Ishikawa (cell line): ENCODE measurements at regions not wholly inside any gene's neighbourhood (a gene's known extent, or its start where the extent isn't known, plus 50 kb on each side); places are given as distances from the start of the nearest gene placed in this dataset.

ENCODE experiments used
- CEBPB ChIP-seq: IDR thresholded peaks from 2 replicates; pipeline ENCODE4 v1.6.1; 2012
- CREB1 ChIP-seq: IDR thresholded peaks from 2 replicates; pipeline ENCODE4 v1.6.1; 2012; ENCODE audit warnings: low read depth
- EGR1 ChIP-seq: IDR thresholded peaks from 2 replicates; pipeline ENCODE4 v1.6.1; 2012
- EP300 ChIP-seq: IDR thresholded peaks from 2 replicates; pipeline ENCODE4 v1.6.1; 2012; ENCODE audit warnings: borderline replicate concordance
- FOXM1 ChIP-seq: IDR thresholded peaks from 2 replicates; pipeline ENCODE4 v1.6.1; 2012; ENCODE audit warnings: low read depth, borderline replicate concordance
- NFIC ChIP-seq: IDR thresholded peaks from 2 replicates; pipeline ENCODE4 v1.6.1; 2012
- RAD21 ChIP-seq: IDR thresholded peaks from 2 replicates; pipeline ENCODE4 v1.6.1; 2012; ENCODE audit warnings: low read depth
- TAF1 ChIP-seq: IDR thresholded peaks from 2 replicates; pipeline ENCODE4 v1.6.1; 2012; ENCODE audit warnings: low read depth, mild to moderate bottlenecking
- TCF12 ChIP-seq: IDR thresholded peaks from 2 replicates; pipeline ENCODE4 v1.6.1; 2012; ENCODE audit warnings: low read depth
- TEAD4 ChIP-seq: IDR thresholded peaks from 2 replicates; pipeline ENCODE4 v1.6.1; 2012
- YY1 ChIP-seq: IDR thresholded peaks from 2 replicates; pipeline ENCODE4 v1.6.1; 2012; ENCODE audit warnings: low read depth
- ZBTB7A ChIP-seq: IDR thresholded peaks from 2 replicates; pipeline ENCODE4 v1.6.1; 2012; ENCODE audit warnings: low read depth
- TF ChIP-seq, protein P1 (sequence below): IDR thresholded peaks from 2 replicates; pipeline ENCODE4 v1.6.1; 2012; ENCODE audit warnings: low read depth, mild to moderate bottlenecking
- TF ChIP-seq, protein P2 (sequence below): IDR thresholded peaks from 2 replicates; pipeline ENCODE4 v1.6.1; 2012
- TF ChIP-seq, protein P3 (sequence below): IDR thresholded peaks from 2 replicates; pipeline ENCODE4 v1.6.1; 2012

DNA sequence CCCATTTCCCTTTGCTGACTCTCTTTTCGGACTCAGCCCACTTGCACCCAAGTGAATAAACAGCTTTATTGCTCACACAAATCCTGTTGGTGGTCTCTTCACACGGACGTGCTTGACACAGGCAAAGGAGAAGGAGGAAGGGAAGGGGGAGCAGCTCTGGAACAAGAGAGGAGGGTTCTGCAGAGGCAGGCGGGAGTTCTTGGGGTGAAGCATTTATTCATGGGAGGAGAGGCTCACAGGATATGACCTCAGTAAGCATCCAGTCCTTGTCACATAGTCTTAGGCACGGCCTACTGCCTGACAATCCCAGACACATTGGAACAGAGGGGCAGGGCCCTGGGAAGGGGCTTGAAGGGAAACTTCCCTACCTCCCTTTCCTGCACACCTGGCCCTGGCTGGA, 171.7 kb upstream of the HS6ST1 start:
- TF ChIP-seq CREB1 (no peak), EGR1 (no peak)

DNA sequence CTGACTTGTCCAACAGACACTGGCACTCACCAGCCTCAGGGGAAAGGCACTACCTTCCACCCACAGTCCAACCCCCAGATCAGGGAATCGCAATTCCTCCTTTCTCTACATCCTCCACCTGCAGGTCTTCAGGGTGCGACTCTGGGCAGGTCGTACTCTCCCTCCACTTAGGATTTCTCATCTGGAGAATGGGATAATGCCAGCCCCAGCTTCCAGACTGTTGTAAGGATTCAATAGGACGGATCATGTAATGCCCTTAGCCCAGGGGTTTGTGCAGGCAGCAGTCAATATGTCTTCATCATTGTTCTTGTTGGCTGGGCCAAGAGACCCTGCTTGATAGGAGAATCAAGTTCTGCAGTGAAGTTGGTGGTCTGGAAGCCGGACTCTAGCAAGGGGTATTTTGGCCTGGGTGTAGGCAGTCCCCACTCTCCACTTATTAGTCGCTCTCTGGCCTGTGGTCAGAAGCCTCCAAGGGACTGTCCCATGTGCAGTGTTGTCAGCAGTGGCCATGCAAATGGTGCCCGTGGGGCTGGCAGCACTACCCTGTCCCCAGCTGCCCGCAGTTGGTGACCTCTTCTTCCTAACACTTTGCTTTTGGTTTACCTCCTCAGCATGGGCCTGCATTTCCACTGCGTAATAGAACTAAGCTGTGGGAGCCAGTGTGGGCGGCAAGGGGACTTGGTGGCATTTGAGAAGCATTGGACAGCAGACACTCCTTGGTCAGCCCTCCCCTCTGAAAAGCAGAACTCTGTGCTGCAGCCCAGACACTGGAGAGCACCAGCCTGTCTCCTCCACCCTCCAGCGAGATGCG, 172.4 kb upstream of the HS6ST1 start:
- TF ChIP-seq, protein P1, sequence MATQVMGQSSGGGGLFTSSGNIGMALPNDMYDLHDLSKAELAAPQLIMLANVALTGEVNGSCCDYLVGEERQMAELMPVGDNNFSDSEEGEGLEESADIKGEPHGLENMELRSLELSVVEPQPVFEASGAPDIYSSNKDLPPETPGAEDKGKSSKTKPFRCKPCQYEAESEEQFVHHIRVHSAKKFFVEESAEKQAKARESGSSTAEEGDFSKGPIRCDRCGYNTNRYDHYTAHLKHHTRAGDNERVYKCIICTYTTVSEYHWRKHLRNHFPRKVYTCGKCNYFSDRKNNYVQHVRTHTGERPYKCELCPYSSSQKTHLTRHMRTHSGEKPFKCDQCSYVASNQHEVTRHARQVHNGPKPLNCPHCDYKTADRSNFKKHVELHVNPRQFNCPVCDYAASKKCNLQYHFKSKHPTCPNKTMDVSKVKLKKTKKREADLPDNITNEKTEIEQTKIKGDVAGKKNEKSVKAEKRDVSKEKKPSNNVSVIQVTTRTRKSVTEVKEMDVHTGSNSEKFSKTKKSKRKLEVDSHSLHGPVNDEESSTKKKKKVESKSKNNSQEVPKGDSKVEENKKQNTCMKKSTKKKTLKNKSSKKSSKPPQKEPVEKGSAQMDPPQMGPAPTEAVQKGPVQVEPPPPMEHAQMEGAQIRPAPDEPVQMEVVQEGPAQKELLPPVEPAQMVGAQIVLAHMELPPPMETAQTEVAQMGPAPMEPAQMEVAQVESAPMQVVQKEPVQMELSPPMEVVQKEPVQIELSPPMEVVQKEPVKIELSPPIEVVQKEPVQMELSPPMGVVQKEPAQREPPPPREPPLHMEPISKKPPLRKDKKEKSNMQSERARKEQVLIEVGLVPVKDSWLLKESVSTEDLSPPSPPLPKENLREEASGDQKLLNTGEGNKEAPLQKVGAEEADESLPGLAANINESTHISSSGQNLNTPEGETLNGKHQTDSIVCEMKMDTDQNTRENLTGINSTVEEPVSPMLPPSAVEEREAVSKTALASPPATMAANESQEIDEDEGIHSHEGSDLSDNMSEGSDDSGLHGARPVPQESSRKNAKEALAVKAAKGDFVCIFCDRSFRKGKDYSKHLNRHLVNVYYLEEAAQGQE: no peak
- no peak for TF ChIP-seq TCF12
- TF ChIP-seq, protein P2, sequence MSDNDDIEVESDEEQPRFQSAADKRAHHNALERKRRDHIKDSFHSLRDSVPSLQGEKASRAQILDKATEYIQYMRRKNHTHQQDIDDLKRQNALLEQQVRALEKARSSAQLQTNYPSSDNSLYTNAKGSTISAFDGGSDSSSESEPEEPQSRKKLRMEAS: no peak
- TF ChIP-seq YY1: no peak
- TF ChIP-seq CEBPB: no peak
- no peak for TF ChIP-seq FOXM1
- TF ChIP-seq, protein P3, sequence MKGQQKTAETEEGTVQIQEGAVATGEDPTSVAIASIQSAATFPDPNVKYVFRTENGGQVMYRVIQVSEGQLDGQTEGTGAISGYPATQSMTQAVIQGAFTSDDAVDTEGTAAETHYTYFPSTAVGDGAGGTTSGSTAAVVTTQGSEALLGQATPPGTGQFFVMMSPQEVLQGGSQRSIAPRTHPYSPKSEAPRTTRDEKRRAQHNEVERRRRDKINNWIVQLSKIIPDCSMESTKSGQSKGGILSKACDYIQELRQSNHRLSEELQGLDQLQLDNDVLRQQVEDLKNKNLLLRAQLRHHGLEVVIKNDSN: no peak
- no peak for TF ChIP-seq EGR1
- no peak for TF ChIP-seq CREB1
- no peak for TF ChIP-seq TAF1
- no peak for TF ChIP-seq ZBTB7A
- TF ChIP-seq TEAD4: no peak

DNA sequence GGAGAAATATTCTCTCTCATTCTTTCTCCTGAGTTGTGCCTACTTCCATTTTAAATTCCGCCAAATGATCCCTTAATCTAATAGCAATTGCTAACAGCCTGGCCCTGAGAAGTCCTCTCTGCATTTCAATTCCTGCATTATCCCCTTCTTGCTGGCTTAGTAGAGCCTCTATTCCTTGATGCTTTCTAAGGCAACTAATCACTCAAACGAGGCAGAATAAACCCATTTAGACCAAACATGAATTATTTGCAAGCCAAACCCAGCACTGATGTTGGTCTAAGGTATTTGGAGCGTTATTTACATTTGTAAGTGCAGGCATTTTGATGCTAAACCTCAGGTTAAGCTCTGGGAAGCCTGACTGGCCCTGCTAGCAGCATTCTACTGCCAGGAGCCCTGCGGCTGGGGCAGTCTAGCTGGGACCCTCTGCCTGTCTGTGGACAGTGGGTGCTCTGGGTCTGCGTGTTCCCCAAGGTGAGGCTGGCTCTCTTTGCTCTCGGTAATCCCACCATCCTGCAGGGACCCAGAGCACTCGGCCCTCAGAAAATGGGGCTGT, 173.1 kb upstream of the HS6ST1 start:
- TF ChIP-seq EGR1 (no peak), RAD21 (no peak), TEAD4 (no peak), FOXM1 (no peak), NFIC (no peak), EP300 (no peak), ZBTB7A (no peak)
- TF ChIP-seq, protein P1: no peak
- TF ChIP-seq, protein P3: no peak

DNA sequence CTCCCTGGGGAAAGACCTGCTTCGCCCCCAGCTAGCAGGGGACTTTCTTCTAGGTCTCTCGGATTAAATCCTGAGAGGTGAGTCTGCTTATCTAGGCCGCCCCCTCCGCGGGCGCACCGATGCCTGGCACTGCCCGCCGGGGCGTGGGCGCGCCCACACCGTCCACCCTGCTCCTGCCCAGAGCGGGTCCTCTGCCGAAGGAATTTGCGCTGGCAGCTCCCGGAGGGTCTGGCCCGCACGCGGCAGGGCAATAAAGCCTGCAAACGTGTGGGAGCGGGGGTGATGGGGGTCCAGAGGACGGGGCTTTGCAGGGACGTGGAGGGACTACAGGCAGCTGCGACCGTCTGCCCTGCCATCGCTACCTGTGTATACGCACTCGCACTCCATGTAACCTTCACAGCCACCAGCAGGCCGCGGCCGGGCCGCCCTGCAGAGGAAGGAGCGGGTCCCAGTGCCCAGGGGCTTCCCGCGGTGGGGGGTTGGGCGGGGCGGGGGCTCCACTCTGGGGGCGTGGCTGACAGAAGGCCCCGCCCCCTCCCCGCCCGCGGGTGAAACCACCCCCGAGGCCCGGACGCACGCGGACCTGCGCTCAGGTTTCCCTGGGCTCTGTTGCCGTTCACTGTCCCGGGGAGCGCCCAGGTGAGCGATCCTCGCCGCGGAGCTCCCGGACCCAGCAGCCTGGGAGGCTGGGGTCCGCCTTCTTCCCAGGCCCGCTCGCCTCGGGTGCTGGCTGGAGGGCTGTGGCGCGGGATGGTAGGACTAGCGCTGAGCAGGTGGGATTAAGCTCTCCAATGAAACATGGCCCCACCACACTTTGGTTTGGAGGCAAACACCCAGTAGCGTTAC, 174.5 kb upstream of the HS6ST1 start:
- TF ChIP-seq TEAD4 (no peak), FOXM1 (no peak), CREB1 (no peak)

DNA sequence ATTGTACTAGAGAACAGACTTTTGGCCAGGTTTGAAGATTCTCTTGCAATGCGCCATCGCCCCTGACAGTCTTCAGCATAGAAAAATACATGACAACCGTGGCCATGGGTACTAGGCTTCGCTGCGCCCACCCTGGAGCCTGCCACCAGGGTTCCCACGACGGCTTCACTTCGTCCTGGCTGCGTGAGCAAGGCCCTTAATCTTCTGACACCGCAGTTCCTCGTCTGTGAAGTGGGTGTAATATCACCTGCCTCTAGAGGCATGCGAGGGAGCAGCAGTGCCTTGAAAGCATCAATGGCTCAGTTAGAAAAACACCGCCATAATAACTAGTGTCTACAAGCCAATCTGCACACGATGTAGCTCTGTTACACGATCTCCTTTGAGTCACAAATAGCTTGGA, 175.2 kb upstream of the HS6ST1 start:
- TF ChIP-seq, protein P2: no peak
- TF ChIP-seq NFIC (no peak), TEAD4 (no peak), FOXM1 (no peak), ZBTB7A (no peak)
- TF ChIP-seq, protein P3: no peak

DNA sequence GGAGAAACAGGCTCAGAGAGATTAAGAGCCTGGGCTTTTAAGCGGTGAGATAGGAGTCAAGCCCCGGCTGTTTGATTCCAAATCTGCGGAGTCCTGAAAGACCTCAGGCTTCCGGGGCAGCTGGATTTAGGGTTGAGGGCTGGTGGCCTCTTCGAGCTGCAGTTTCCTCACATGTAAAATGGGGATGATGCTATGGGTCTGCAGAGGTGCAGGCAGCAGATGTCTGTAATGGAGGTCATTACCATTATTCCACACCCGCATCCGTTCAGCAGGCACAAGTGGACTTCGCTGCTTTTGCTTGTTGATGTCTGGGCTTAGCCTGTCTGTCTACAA, 175.6 kb upstream of the HS6ST1 start:
- TF ChIP-seq RAD21 (no peak), TCF12 (no peak), FOXM1 (no peak), NFIC (no peak), ZBTB7A (no peak), TEAD4 (no peak), CREB1 (no peak)
- TF ChIP-seq, protein P1: no peak
